SH-SY5Y (cell line): ENCODE measurements at regions not wholly inside any gene's neighbourhood (a gene's known extent, or its start where the extent isn't known, plus 50 kb on each side); places are given as distances from the start of the nearest gene placed in this dataset.

Experiments used
- GATA2 ChIP-seq: IDR thresholded peaks from 2 replicates; pipeline ENCODE4 v1.6.1; 2011; ENCODE audit warnings: mild to moderate bottlenecking, low read depth, low read length
- GATA3 ChIP-seq: IDR thresholded peaks from 2 replicates; pipeline ENCODE4 v1.6.1; 2011; ENCODE audit warnings: low read depth, mild to moderate bottlenecking, low read length, moderate library complexity

GRCh38 chr4:4671774-4672349 lies 130.0 kb upstream of the STX18 start:
- no peak for TF ChIP-seq GATA2
- no peak for TF ChIP-seq GATA3
